Neural progenitor cell (in vitro differentiated cells): ENCODE measurements at regions not wholly inside any gene's neighbourhood (a gene's known extent, or its start where the extent isn't known, plus 50 kb on each side); places are given as distances from the start of the nearest gene placed in this dataset.

Experiments
- CTCF ChIP-seq: fragments of 200-600 bp; sonication (generic); IDR thresholded peaks from 2 replicates; pipeline ENCODE4 v1.5.1; 2017; ENCODE audit warnings: antibody characterized with exemption, mild to moderate bottlenecking
- EZH2 ChIP-seq: fragments of 200-600 bp; sonication (generic); IDR thresholded peaks from 2 replicates; pipeline ENCODE4 v1.6.1; 2017; ENCODE audit warnings: antibody characterized with exemption, mild to moderate bottlenecking, moderate library complexity
- EZH2phosphoT487 ChIP-seq: fragments of 200-600 bp; sonication (generic); IDR thresholded peaks from 2 replicates; pipeline ENCODE4 v1.6.1; 2017; ENCODE audit warnings: antibody characterized with exemption

GRCh38 chr2:77590298-77590917 is 68.2 kb upstream of the LRRTM4 start:
- no peak for TF ChIP-seq CTCF
- no peak for TF ChIP-seq EZH2
- TF ChIP-seq EZH2phosphoT487 = no peak
